T47D (cell line): ENCODE measurements at regions not wholly inside any gene's neighbourhood (a gene's known extent, or its start where the extent isn't known, plus 50 kb on each side); places are given as distances from the start of the nearest gene placed in this dataset.

ENCODE experiments used
- DNase-seq, 2 experiments: peaks; one replicate each; pipeline versions ENCODE4 v3.0.0 to v3.0.0-alpha.2; 2011 to 2012; ENCODE audit warnings: low read depth in 1 of 2, low spot score in 1 of 2
- JUND ChIP-seq: IDR thresholded peaks from 2 replicates; pipeline ENCODE4 v1.6.1; 2012; ENCODE audit warnings: low read depth
- in situ Hi-C: cut with HindIII; loops from 2 replicates; pipeline ENCODE4 v1.10.0; 2016; ENCODE audit warnings: low sequenced_read_pairs, low pct_unique_long_range_greater_than_20kb

- DNase-seq = no peak
- in situ Hi-C loops = no loop called here
- no peak for TF ChIP-seq JUND
Observed at GRCh38 chr9:96071815-96072124, 196.3 kb downstream of the ERCC6L2 start.

GRCh38 chr9:96071076-96071814 is 195.8 kb downstream of the ERCC6L2 start:
- TF ChIP-seq JUND = no peak
- peak; percentile 24 to 34 for DNase-seq
- in situ Hi-C loops = no loop called here

GRCh38 chr9:96069629-96070220 is 194.2 kb downstream of the ERCC6L2 start:
- no peak for TF ChIP-seq JUND
- no peak for DNase-seq
- in situ Hi-C loops = no loop called here

GRCh38 chr9:96068511-96068910 is 193.0 kb downstream of the ERCC6L2 start:
- no peak for DNase-seq
- no peak for TF ChIP-seq JUND
- in situ Hi-C loops = no loop called here

GRCh38 chr9:96067600-96067999 is 192.1 kb downstream of the ERCC6L2 start:
- DNase-seq = no peak
- in situ Hi-C loops = no loop called here
- TF ChIP-seq JUND = no peak

- no peak for TF ChIP-seq JUND
Observed at GRCh38 chr9:96067004-96067403, 191.5 kb downstream of the ERCC6L2 start.

GRCh38 chr9:96065482-96066251 is 190.2 kb downstream of the ERCC6L2 start:
- in situ Hi-C loops = no loop called here
- DNase-seq = no peak
- TF ChIP-seq JUND = no peak

More at GRCh38 chr9:96067004-96067403, 191.5 kb downstream of the ERCC6L2 start:
- no peak for DNase-seq
- in situ Hi-C loops = no loop called here

GRCh38 chr9:96064826-96065481 is 189.5 kb downstream of the ERCC6L2 start:
- no peak for TF ChIP-seq JUND
- DNase-seq = no peak
- in situ Hi-C loops = no loop called here

GRCh38 chr9:96062854-96063253 is 187.4 kb downstream of the ERCC6L2 start:
- DNase-seq = no peak
- no peak for TF ChIP-seq JUND
- in situ Hi-C loops = no loop called here

GRCh38 chr9:96062031-96062430 is 186.5 kb downstream of the ERCC6L2 start:
- no peak for TF ChIP-seq JUND
- in situ Hi-C loops = no loop called here
- DNase-seq = no peak

- in situ Hi-C loops = no loop called here
- TF ChIP-seq JUND = no peak
- DNase-seq = peak; percentile 25 to 55
Observed at GRCh38 chr9:96061293-96061987, 185.9 kb downstream of the ERCC6L2 start.

- no peak for TF ChIP-seq JUND
- no peak for DNase-seq
- in situ Hi-C loops = no loop called here
Observed at GRCh38 chr9:96058218-96058617, 182.7 kb downstream of the ERCC6L2 start.
